ENCODE measurements at regions not wholly inside any gene's neighbourhood (a gene's known extent, or its start where the extent isn't known, plus 50 kb on each side); places are given as distances from the start of the nearest gene placed in this dataset.
"Not testable (repeated sequence)": the region's sequence is repeated elsewhere in the genome, so short reads cannot be mapped to it uniquely, and the experiment has no call there.

- not testable (repeated sequence) for DNase-seq
Observed at GRCh38 chr22:22052548-22053139, 70.1 kb upstream of the TOP3B start.

- not testable (repeated sequence) for DNase-seq
Observed at GRCh38 chr22:22051032-22051431, 68.4 kb upstream of the TOP3B start.

GRCh38 chr22:22050141-22050775 is 67.7 kb upstream of the TOP3B start:
- DNase-seq: no peak

GRCh38 chr22:22049684-22050083 is 67.1 kb upstream of the TOP3B start:
- no peak for DNase-seq

GRCh38 chr22:22048981-22049531 is 66.5 kb upstream of the TOP3B start:
- no peak for DNase-seq

GRCh38 chr22:22048318-22048942 is 65.8 kb upstream of the TOP3B start:
- no peak for DNase-seq

- DNase-seq: no peak
Observed at GRCh38 chr22:22047776-22048175, 65.2 kb upstream of the TOP3B start.

GRCh38 chr22:22047266-22047665 is 64.7 kb upstream of the TOP3B start:
- no peak for DNase-seq

- no peak for DNase-seq
Observed at GRCh38 chr22:22046370-22046769, 63.8 kb upstream of the TOP3B start.

GRCh38 chr22:22045571-22046335 is 63.2 kb upstream of the TOP3B start:
- DNase-seq: no peak

GRCh38 chr22:22044153-22044552 is 61.6 kb upstream of the TOP3B start:
- no peak for DNase-seq

- no peak for DNase-seq
Observed at GRCh38 chr22:22043296-22044078, 60.9 kb upstream of the TOP3B start.

GRCh38 chr22:22042599-22043295 is 60.2 kb upstream of the TOP3B start:
- no peak for DNase-seq

- DNase-seq: no peak
Observed at GRCh38 chr22:22042009-22042408, 59.4 kb upstream of the TOP3B start.

GRCh38 chr22:22040908-22041307 is 58.3 kb upstream of the TOP3B start:
- no peak for DNase-seq

GRCh38 chr22:22040472-22040871 is 57.9 kb upstream of the TOP3B start:
- DNase-seq: no peak

GRCh38 chr22:22039286-22040074 is 56.9 kb upstream of the TOP3B start:
- DNase-seq: no peak

GRCh38 chr22:22038178-22038880 is 55.7 kb upstream of the TOP3B start:
- DNase-seq: no peak

- no peak for DNase-seq
Observed at GRCh38 chr22:22037740-22038139, 55.2 kb upstream of the TOP3B start.

- DNase-seq: no peak
Observed at GRCh38 chr22:22037229-22037628, 54.6 kb upstream of the TOP3B start.

All from hindlimb muscle (tissue), 1 donor.